H9 (cell line): ENCODE measurements at regions not wholly inside any gene's neighbourhood (a gene's known extent, or its start where the extent isn't known, plus 50 kb on each side); places are given as distances from the start of the nearest gene placed in this dataset.

Experiments
- DNase-seq: peaks from one replicate; pipeline ENCODE4 v3.0.0-alpha.2; 2017
- H2AFZ ChIP-seq: one replicate; pipeline ENCODE4 v1.6.1; 2013; ENCODE audit warnings: mild to moderate bottlenecking, low read length, control low read depth, moderate library complexity
- H2AK5ac ChIP-seq: 2 replicates; pipeline ENCODE4 v1.6.1; 2013; ENCODE audit warnings: low read length, control low read depth, mixed read lengths; ENCODE audit not compliant: insufficient read length
- H2BK120ac ChIP-seq: one replicate; pipeline ENCODE4 v1.6.1; 2013; ENCODE audit warnings: low read depth, mild to moderate bottlenecking, low read length, control low read depth, inconsistent platforms; ENCODE audit not compliant: poor library complexity, severe bottlenecking
- H2BK12ac ChIP-seq: 2 replicates; pipeline ENCODE4 v1.6.1; 2013; ENCODE audit warnings: low read length, control low read depth, mixed read lengths, low read depth; ENCODE audit not compliant: insufficient read length
- H2BK15ac ChIP-seq: 2 replicates; pipeline ENCODE4 v1.6.1; 2013; ENCODE audit warnings: low read depth, low read length, control low read depth
- H2BK20ac ChIP-seq: one replicate; pipeline ENCODE4 v1.6.1; 2013; ENCODE audit warnings: low read depth, mild to moderate bottlenecking, low read length, control low read depth, inconsistent platforms; ENCODE audit not compliant: poor library complexity, severe bottlenecking
- H2BK5ac ChIP-seq: 2 replicates; pipeline ENCODE4 v1.6.1; 2013; ENCODE audit warnings: low read length, control low read depth, mixed read lengths; ENCODE audit not compliant: insufficient read length
- H3K14ac ChIP-seq: 2 replicates; pipeline ENCODE4 v1.6.1; 2013; ENCODE audit warnings: low read length, control low read depth; ENCODE audit not compliant: insufficient read depth
- H3K18ac ChIP-seq: 2 replicates; pipeline ENCODE4 v1.6.1; 2013; ENCODE audit warnings: low read depth, mild to moderate bottlenecking, mixed read lengths, low read length, control low read depth; ENCODE audit not compliant: insufficient read length
- H3K23ac ChIP-seq: 2 replicates; pipeline ENCODE4 v1.6.1; 2013; ENCODE audit warnings: low read length, control low read depth, mixed read lengths, low read depth; ENCODE audit not compliant: insufficient read length
- H3K23me2 ChIP-seq: 2 replicates; pipeline ENCODE4 v1.6.1; 2013; ENCODE audit warnings: low read depth, mild to moderate bottlenecking, mixed read lengths, low read length, control low read depth; ENCODE audit not compliant: insufficient read length, poor library complexity, severe bottlenecking
- H3K27ac ChIP-seq: 2 replicates; pipeline ENCODE4 v1.5.1; 2013; ENCODE audit warnings: low read length, control low read depth, mixed read lengths, low read depth; ENCODE audit not compliant: insufficient read length
- H3K27me3 ChIP-seq: 2 replicates; pipeline ENCODE4 v1.6.1; 2013; ENCODE audit warnings: low read length, control low read depth, inconsistent platforms; ENCODE audit not compliant: insufficient read depth
- H3K4ac ChIP-seq: 2 replicates; pipeline ENCODE4 v1.6.1; 2013; ENCODE audit warnings: low read depth, mild to moderate bottlenecking, control low read depth, inconsistent platforms, low read length, moderate library complexity
- H3K4me1 ChIP-seq: 2 replicates; pipeline ENCODE4 v1.6.1; 2013; ENCODE audit warnings: low read length, control low read depth, inconsistent platforms; ENCODE audit not compliant: insufficient read depth
- H3K4me2 ChIP-seq: 2 replicates; pipeline ENCODE4 v1.6.1; 2013; ENCODE audit warnings: low read length, control low read depth, mixed read lengths; ENCODE audit not compliant: insufficient read length, insufficient read depth
- H3K56ac ChIP-seq: 2 replicates; pipeline ENCODE4 v1.6.1; 2013; ENCODE audit warnings: low read depth, mild to moderate bottlenecking, mixed read lengths, low read length, control low read depth; ENCODE audit not compliant: insufficient read length
- H3K79me1 ChIP-seq: 2 replicates; pipeline ENCODE4 v1.6.1; 2013; ENCODE audit warnings: low read depth, mild to moderate bottlenecking, moderate library complexity, low read length, control low read depth, inconsistent platforms; ENCODE audit not compliant: insufficient read depth, poor library complexity, severe bottlenecking
- H3K79me2 ChIP-seq: 2 replicates; pipeline ENCODE4 v1.6.1; 2013; ENCODE audit warnings: low read length, control low read depth, inconsistent platforms; ENCODE audit not compliant: insufficient read depth
- H3K9ac ChIP-seq: 2 replicates; pipeline ENCODE4 v1.6.1; 2013; ENCODE audit warnings: low read length, control low read depth, mixed read lengths; ENCODE audit not compliant: insufficient read length; ENCODE audit errors: extremely low read depth
- H3K9me3 ChIP-seq: one replicate; pipeline ENCODE4 v1.6.1; 2013; ENCODE audit warnings: low read depth, low read length, inconsistent platforms; ENCODE audit not compliant: control insufficient read depth
- H3T11ph ChIP-seq: one replicate; pipeline ENCODE4 v1.6.1; 2013; ENCODE audit warnings: mild to moderate bottlenecking, low read length, control low read depth, inconsistent platforms
- H4K20me1 ChIP-seq: one replicate; pipeline ENCODE4 v1.6.1; 2013; ENCODE audit not compliant: control insufficient read depth, insufficient read length, insufficient read depth
- H4K5ac ChIP-seq: 2 replicates; pipeline ENCODE4 v1.6.1; 2013; ENCODE audit warnings: low read depth, mild to moderate bottlenecking, mixed read lengths, low read length, control low read depth; ENCODE audit not compliant: insufficient read length
- H4K8ac ChIP-seq: replicated peaks from 2 replicates; pipeline ENCODE4 v1.6.1; 2013; ENCODE audit warnings: low read length, control low read depth, mixed read lengths, low read depth; ENCODE audit not compliant: insufficient read length
- H4K91ac ChIP-seq: 2 replicates; pipeline ENCODE4 v1.6.1; 2013; ENCODE audit warnings: low read depth, mild to moderate bottlenecking, moderate library complexity, mixed read lengths, low read length, control low read depth; ENCODE audit not compliant: insufficient read length
- H3K27ac Mint-ChIP-seq, 3 experiments: 2 replicates in 2 of 3; 3 replicates in 1 of 3; pipeline ENCODE4 v1.8.0; 2020 to 2021; ENCODE audit warnings: mixed read lengths in 3 of 3, mild to moderate bottlenecking in 1 of 3, moderate library complexity in 1 of 3
- H3K27me3 Mint-ChIP-seq: 2 replicates; pipeline ENCODE4 v1.8.0; 2021; ENCODE audit warnings: low read depth, mild to moderate bottlenecking, moderate library complexity, mixed read lengths
- H3K36me3 Mint-ChIP-seq, 3 experiments: 2 replicates in 2 of 3; 3 replicates in 1 of 3; pipeline ENCODE4 v1.8.0; 2020 to 2021; ENCODE audit warnings: low read depth in 3 of 3, mixed read lengths in 3 of 3; ENCODE audit not compliant: insufficient read depth in 1 of 3
- H3K4me1 Mint-ChIP-seq, 2 experiments: 2 replicates each; pipeline ENCODE4 v1.8.0; 2020; ENCODE audit warnings: mixed read lengths in 2 of 2
- H3K4me3 Mint-ChIP-seq, 2 experiments: 2 replicates in 1 of 2; 3 replicates in 1 of 2; pipeline ENCODE4 v1.8.0; 2020 to 2021; ENCODE audit warnings: mild to moderate bottlenecking in 2 of 2, mixed read lengths in 2 of 2, moderate library complexity in 1 of 2
- H3K9me3 Mint-ChIP-seq, 2 experiments: 2 replicates in 1 of 2; 3 replicates in 1 of 2; pipeline ENCODE4 v1.8.0; 2020; ENCODE audit warnings: mild to moderate bottlenecking in 2 of 2, mixed read lengths in 2 of 2, moderate library complexity in 1 of 2
- WGBS: extraction: QIAGEN DNeasy Blood & Tissue Kit; methylation state at CpG from one replicate; pipeline ENCODE4 v1.1.7; 2013; ENCODE audit warnings: missing lambda C conversion rate, low lambda C conversion rate, mixed read lengths; ENCODE audit not compliant: insufficient read length; ENCODE audit errors: extremely low coverage; 5-methylcytosine and 5-hydroxymethylcytosine counted together
- TF ChIP-seq, protein P1 (sequence below): fragments of 200-600 bp; sonication (generic); conservative IDR thresholded peaks from 3 replicates; pipeline ENCODE4 v1.8.0; 2021; ENCODE audit warnings: antibody characterized with exemption, mild to moderate bottlenecking

DNA sequence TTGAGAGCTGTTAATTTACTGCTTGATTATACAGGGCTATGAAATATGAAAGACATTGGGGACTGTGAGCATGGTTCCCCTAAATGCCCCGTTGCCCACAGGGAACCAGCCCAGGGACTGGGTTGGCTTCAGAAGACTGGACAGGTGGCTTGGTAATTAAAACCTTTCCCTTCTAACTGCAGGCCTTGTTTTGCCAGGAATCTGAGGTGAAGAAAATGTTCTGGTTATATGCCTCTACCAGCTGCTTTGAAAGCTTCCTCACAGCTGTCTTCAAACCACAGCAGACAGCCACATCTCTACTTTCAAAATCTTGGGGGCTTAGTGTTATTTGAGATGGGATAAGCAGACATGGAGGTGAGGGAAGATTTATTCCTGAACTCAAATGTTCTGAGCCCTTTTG, 153.3 kb upstream of the SPRY4 start:
- TF ChIP-seq, protein P1, sequence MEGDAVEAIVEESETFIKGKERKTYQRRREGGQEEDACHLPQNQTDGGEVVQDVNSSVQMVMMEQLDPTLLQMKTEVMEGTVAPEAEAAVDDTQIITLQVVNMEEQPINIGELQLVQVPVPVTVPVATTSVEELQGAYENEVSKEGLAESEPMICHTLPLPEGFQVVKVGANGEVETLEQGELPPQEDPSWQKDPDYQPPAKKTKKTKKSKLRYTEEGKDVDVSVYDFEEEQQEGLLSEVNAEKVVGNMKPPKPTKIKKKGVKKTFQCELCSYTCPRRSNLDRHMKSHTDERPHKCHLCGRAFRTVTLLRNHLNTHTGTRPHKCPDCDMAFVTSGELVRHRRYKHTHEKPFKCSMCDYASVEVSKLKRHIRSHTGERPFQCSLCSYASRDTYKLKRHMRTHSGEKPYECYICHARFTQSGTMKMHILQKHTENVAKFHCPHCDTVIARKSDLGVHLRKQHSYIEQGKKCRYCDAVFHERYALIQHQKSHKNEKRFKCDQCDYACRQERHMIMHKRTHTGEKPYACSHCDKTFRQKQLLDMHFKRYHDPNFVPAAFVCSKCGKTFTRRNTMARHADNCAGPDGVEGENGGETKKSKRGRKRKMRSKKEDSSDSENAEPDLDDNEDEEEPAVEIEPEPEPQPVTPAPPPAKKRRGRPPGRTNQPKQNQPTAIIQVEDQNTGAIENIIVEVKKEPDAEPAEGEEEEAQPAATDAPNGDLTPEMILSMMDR = no peak
- no peak for DNase-seq
- peaks cover 10% of the 10 kb centered on the region for H3K9me3 ChIP-seq
- no peak overlapping the region for H2BK12ac ChIP-seq
- no peaks in the 10 kb centered on the region for H4K20me1 ChIP-seq
- no peak overlapping the region for H3T11ph ChIP-seq
- H3K79me2 ChIP-seq = no peaks in the 10 kb centered on the region
- peaks cover 6% of the 10 kb centered on the region; the same call in 1 of the 2 replicates for H3K4me1 ChIP-seq
- H3K23me2 ChIP-seq = no peaks in the 10 kb centered on the region
- H3K4me2 ChIP-seq = no peak overlapping the region
- Mint-ChIP-seq H3K4me3 (no peak overlapping the region), H3K9me3 (peaks cover 11 to 19% of the 10 kb centered on the region in 2 experiments), H3K4me1 (peaks cover 21 to 25% of the 10 kb centered on the region in 2 experiments), H3K36me3 (peaks cover 13 to 20% (median 16%) of the 10 kb centered on the region in 3 experiments), H3K27me3 (peaks cover 5% of the 10 kb centered on the region; the same call in 1 of the 2 replicates), H3K27ac (no peak overlapping the region)
- H4K8ac ChIP-seq = no peak overlapping the region
- H3K18ac ChIP-seq = no peak overlapping the region
- no peak overlapping the region for H4K5ac ChIP-seq
- H4K91ac ChIP-seq = no peak overlapping the region
- no peak overlapping the region for H2AFZ ChIP-seq
- WGBS = no CpG with 5 or more reads among the region's 1 CpG
- no peak overlapping the region for H3K4ac ChIP-seq
- no peak overlapping the region for H3K14ac ChIP-seq
- no peak overlapping the region for H2BK15ac ChIP-seq
- no peak overlapping the region for H2AK5ac ChIP-seq
- no peak overlapping the region for H3K27ac ChIP-seq
- H2BK120ac ChIP-seq = no peak overlapping the region
- H3K79me1 ChIP-seq = no peaks in the 10 kb centered on the region
- H2BK5ac ChIP-seq = no peak overlapping the region
- H3K9ac ChIP-seq = no peak overlapping the region
- H3K56ac ChIP-seq = no peak overlapping the region
- no peak overlapping the region for H2BK20ac ChIP-seq
- no peaks in the 10 kb centered on the region for H3K27me3 ChIP-seq
- H3K23ac ChIP-seq = no peak overlapping the region
